Mucosa of stomach (tissue), 1 donor: ENCODE measurements at regions not wholly inside any gene's neighbourhood (a gene's known extent, or its start where the extent isn't known, plus 50 kb on each side); places are given as distances from the start of the nearest gene placed in this dataset.

Source experiments
- H3K27me3 ChIP-seq: one replicate; pipeline ENCODE4 v1.7.0; 2013; ENCODE audit warnings: mild to moderate bottlenecking, low read length; ENCODE audit not compliant: control insufficient read depth, insufficient read depth
- H3K36me3 ChIP-seq: one replicate; pipeline ENCODE4 v1.7.0; 2013; ENCODE audit warnings: low read length; ENCODE audit not compliant: control insufficient read depth, insufficient read depth
- H3K4me1 ChIP-seq: one replicate; pipeline ENCODE4 v1.7.0; 2013; ENCODE audit warnings: mild to moderate bottlenecking, low read length; ENCODE audit not compliant: control insufficient read depth, insufficient read depth
- H3K4me3 ChIP-seq: one replicate; pipeline ENCODE4 v1.7.0; 2013; ENCODE audit warnings: low read length
- H3K9ac ChIP-seq: one replicate; pipeline ENCODE4 v1.7.0; 2013; ENCODE audit warnings: mild to moderate bottlenecking, low read length, moderate library complexity
- H3K9me3 ChIP-seq: one replicate; pipeline ENCODE4 v1.7.0; 2013; ENCODE audit warnings: mild to moderate bottlenecking, low read length, moderate library complexity; ENCODE audit not compliant: control insufficient read depth
- donor health status: Pancreatic carcinoma.

- H3K4me3 ChIP-seq = no peak overlapping the region
- no peaks in the 10 kb centered on the region for H3K27me3 ChIP-seq
- H3K36me3 ChIP-seq = no peaks in the 10 kb centered on the region
- no peaks in the 10 kb centered on the region for H3K9me3 ChIP-seq
- H3K4me1 ChIP-seq = peaks cover 55% of the 10 kb centered on the region
- no peak overlapping the region for H3K9ac ChIP-seq
These were observed 83.1 kb upstream of the PTPN1 start for GRCh38 chr20:50426866-50427718.

- Histone ChIP-seq H3K9me3 (no peaks in the 10 kb centered on the region), H3K4me3 (no peak overlapping the region), H3K9ac (no peak overlapping the region), H3K4me1 (peaks cover 49% of the 10 kb centered on the region), H3K36me3 (no peaks in the 10 kb centered on the region), H3K27me3 (no peaks in the 10 kb centered on the region)
These were observed 82.5 kb upstream of the PTPN1 start for GRCh38 chr20:50427719-50428083.

GRCh38 chr20:50428097-50428828 lies 81.9 kb upstream of the PTPN1 start:
- H3K4me3 ChIP-seq = no peak overlapping the region
- no peak overlapping the region for H3K9ac ChIP-seq
- H3K9me3 ChIP-seq = no peaks in the 10 kb centered on the region
- H3K4me1 ChIP-seq = peaks cover 51% of the 10 kb centered on the region
- no peaks in the 10 kb centered on the region for H3K36me3 ChIP-seq
- H3K27me3 ChIP-seq = no peaks in the 10 kb centered on the region

GRCh38 chr20:50429412-50429811 lies 80.8 kb upstream of the PTPN1 start:
- Histone ChIP-seq H3K9me3 (no peaks in the 10 kb centered on the region), H3K27me3 (no peaks in the 10 kb centered on the region), H3K4me3 (no peak overlapping the region), H3K9ac (no peak overlapping the region), H3K4me1 (peaks cover 49% of the 10 kb centered on the region), H3K36me3 (no peaks in the 10 kb centered on the region)

GRCh38 chr20:50431066-50431450 lies 79.1 kb upstream of the PTPN1 start:
- H3K4me3 ChIP-seq = no peak overlapping the region
- no peaks in the 10 kb centered on the region for H3K36me3 ChIP-seq
- no peaks in the 10 kb centered on the region for H3K27me3 ChIP-seq
- H3K4me1 ChIP-seq = peaks cover 53% of the 10 kb centered on the region
- no peaks in the 10 kb centered on the region for H3K9me3 ChIP-seq
- H3K9ac ChIP-seq = no peak overlapping the region

- H3K4me1 ChIP-seq = peaks cover 38% of the 10 kb centered on the region
- no peaks in the 10 kb centered on the region for H3K36me3 ChIP-seq
- no peak overlapping the region for H3K9ac ChIP-seq
- H3K27me3 ChIP-seq = no peaks in the 10 kb centered on the region
- H3K4me3 ChIP-seq = no peak overlapping the region
- H3K9me3 ChIP-seq = no peaks in the 10 kb centered on the region
These were observed 77.0 kb upstream of the PTPN1 start for GRCh38 chr20:50433001-50433761.

GRCh38 chr20:50434321-50434652 lies 75.9 kb upstream of the PTPN1 start:
- Histone ChIP-seq H3K4me3 (no peak overlapping the region), H3K27me3 (no peaks in the 10 kb centered on the region), H3K9me3 (no peaks in the 10 kb centered on the region), H3K4me1 (peaks cover 41% of the 10 kb centered on the region), H3K36me3 (no peaks in the 10 kb centered on the region), H3K9ac (no peak overlapping the region)

GRCh38 chr20:50434653-50435396 lies 75.4 kb upstream of the PTPN1 start:
- Histone ChIP-seq H3K9ac (no peak overlapping the region), H3K4me1 (peaks cover 45% of the 10 kb centered on the region), H3K36me3 (no peaks in the 10 kb centered on the region), H3K4me3 (no peak overlapping the region), H3K27me3 (no peaks in the 10 kb centered on the region), H3K9me3 (no peaks in the 10 kb centered on the region)

- Histone ChIP-seq H3K36me3 (no peaks in the 10 kb centered on the region), H3K4me3 (no peak overlapping the region), H3K9ac (no peak overlapping the region)
These were observed 74.7 kb upstream of the PTPN1 start for GRCh38 chr20:50435397-50436051.

GRCh38 chr20:50436052-50436656 lies 74.0 kb upstream of the PTPN1 start:
- Histone ChIP-seq H3K4me3 (no peak overlapping the region), H3K27me3 (no peaks in the 10 kb centered on the region), H3K9me3 (no peaks in the 10 kb centered on the region), H3K36me3 (no peaks in the 10 kb centered on the region), H3K9ac (no peak overlapping the region), H3K4me1 (peaks cover 39% of the 10 kb centered on the region)

More at GRCh38 chr20:50435397-50436051, 74.7 kb upstream of the PTPN1 start:
- Histone ChIP-seq H3K27me3 (no peaks in the 10 kb centered on the region), H3K9me3 (no peaks in the 10 kb centered on the region), H3K4me1 (peaks cover 43% of the 10 kb centered on the region)

GRCh38 chr20:50436696-50437095 lies 73.5 kb upstream of the PTPN1 start:
- Histone ChIP-seq H3K4me1 (peaks cover 40% of the 10 kb centered on the region), H3K27me3 (no peaks in the 10 kb centered on the region), H3K36me3 (no peaks in the 10 kb centered on the region), H3K9me3 (no peaks in the 10 kb centered on the region), H3K4me3 (no peak overlapping the region), H3K9ac (no peak overlapping the region)
